ELF-1 (cell line): ENCODE measurements at regions not wholly inside any gene's neighbourhood (a gene's known extent, or its start where the extent isn't known, plus 50 kb on each side); places are given as distances from the start of the nearest gene placed in this dataset.
"Not testable (repeated sequence)": the region's sequence is repeated elsewhere in the genome, so short reads cannot be mapped to it uniquely, and the experiment has no call there.

Experiments used
- DNase-seq: peaks from one replicate; pipeline ENCODE4 v3.0.0-alpha.2; 2016; ENCODE audit warnings: low read depth, low spot score

DNA sequence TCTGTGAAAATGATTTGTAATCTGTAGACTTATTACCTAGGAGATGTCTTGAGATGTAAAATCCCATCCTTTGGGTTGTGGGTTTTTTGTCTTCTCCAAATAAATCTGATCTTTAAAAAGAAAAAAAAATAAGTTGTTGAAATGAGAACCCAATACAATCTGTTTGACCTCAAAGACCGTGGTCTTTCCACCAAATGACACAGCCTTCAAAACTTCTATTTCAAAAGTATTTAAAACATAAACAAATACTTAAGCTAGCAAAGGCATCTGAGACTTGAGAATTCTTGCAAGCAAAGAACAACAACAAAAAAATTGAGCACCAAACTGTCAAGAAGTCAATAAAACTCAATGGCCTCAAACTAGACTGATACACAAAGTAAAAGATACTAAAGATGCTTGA lies 67.9 kb upstream of the HECW1 start:
- no peak for DNase-seq

- no peak for DNase-seq
These were observed 58.3 kb upstream of the HECW1 start for GRCh38 chr7:43054052-43054722.

DNA sequence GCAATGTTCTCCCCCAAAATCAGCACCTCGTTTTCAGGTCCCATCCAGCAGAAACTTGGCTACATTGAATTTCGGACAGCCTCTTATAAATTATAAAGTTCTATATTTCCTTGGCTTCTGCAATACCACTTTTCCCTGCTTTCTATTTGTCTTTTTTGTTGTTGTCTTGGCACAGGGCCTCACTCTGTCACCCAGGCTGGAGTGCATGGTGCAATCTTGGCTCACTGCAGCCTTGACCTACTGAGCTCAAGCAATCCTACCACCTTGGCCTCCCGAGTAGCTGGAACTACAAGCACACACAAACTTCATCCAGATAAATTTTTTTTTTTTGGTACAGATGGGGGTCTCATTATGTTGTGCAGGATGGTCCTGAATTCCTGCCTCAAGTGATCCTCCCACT lies 55.3 kb upstream of the HECW1 start:
- DNase-seq, result no peak

- DNase-seq, result peak; percentile 4
These were observed 54.0 kb upstream of the HECW1 start for GRCh38 chr7:43058271-43059066.

GRCh38 chr7:43059067-43059600 lies 53.3 kb upstream of the HECW1 start:
- not testable (repeated sequence) for DNase-seq
